ENCODE measurements at regions not wholly inside any gene's neighbourhood (a gene's known extent, or its start where the extent isn't known, plus 50 kb on each side); places are given as distances from the start of the nearest gene placed in this dataset.

DNA sequence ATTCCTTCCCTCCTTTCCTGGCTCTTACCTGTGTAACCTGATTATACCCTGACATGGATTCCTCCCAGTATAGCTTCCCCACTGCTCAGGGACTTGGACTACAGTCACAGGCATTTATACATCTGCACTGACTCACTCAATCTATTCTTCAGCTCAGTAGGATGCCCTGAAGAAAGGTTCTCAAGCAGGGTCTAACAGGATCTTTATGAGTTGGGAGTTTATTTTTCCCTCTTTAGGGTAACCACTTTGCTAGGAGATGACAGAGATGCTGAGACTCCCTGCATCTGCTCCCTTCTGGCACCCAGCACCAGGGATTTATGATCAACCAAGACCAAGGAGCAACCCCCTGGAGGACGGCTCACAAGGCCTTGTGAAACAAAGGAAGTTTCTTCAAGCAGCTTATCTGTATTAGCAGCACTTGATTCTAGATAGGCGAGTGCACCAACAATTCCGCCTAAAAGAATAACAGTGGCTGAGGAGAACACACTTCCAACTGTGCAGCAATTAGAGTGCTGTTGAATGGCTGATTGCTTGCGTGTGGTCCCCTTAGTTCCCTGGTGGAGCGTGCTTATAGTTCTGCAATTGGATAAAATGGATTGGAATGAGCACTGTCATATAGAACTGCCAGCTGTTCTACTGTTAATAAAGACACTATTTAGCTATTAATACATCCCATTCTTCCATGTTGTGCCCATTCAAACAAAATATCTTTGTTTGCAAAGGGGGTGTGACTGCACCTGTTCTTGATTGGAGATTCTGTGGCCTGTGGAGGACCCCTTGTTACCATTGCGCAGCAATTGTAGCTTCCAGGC lies 482.6 kb downstream of the ZNF608 start:
- peaks cover 6% of the 10 kb centered on the region for H3K4me1 Mint-ChIP-seq
- no peak overlapping the region for H3K4me3 Mint-ChIP-seq
- peaks cover 5% of the 10 kb centered on the region for H3K9me3 Mint-ChIP-seq
- DNase-seq (ENCODE audit: low spot score in 2 of 2, unreplicated experiment in 2 of 2), result no peak
- H3K27me3 Mint-ChIP-seq (ENCODE audit: low read depth), result no peaks in the 10 kb centered on the region
- TF ChIP-seq, protein P1, sequence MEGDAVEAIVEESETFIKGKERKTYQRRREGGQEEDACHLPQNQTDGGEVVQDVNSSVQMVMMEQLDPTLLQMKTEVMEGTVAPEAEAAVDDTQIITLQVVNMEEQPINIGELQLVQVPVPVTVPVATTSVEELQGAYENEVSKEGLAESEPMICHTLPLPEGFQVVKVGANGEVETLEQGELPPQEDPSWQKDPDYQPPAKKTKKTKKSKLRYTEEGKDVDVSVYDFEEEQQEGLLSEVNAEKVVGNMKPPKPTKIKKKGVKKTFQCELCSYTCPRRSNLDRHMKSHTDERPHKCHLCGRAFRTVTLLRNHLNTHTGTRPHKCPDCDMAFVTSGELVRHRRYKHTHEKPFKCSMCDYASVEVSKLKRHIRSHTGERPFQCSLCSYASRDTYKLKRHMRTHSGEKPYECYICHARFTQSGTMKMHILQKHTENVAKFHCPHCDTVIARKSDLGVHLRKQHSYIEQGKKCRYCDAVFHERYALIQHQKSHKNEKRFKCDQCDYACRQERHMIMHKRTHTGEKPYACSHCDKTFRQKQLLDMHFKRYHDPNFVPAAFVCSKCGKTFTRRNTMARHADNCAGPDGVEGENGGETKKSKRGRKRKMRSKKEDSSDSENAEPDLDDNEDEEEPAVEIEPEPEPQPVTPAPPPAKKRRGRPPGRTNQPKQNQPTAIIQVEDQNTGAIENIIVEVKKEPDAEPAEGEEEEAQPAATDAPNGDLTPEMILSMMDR (IDR thresholded peaks at IDR 0.05; ENCODE audit: unreplicated experiment), result no peak
- no peak overlapping the region for H3K27ac Mint-ChIP-seq
- peaks cover 3% of the 10 kb centered on the region for H3K36me3 Mint-ChIP-seq

DNA sequence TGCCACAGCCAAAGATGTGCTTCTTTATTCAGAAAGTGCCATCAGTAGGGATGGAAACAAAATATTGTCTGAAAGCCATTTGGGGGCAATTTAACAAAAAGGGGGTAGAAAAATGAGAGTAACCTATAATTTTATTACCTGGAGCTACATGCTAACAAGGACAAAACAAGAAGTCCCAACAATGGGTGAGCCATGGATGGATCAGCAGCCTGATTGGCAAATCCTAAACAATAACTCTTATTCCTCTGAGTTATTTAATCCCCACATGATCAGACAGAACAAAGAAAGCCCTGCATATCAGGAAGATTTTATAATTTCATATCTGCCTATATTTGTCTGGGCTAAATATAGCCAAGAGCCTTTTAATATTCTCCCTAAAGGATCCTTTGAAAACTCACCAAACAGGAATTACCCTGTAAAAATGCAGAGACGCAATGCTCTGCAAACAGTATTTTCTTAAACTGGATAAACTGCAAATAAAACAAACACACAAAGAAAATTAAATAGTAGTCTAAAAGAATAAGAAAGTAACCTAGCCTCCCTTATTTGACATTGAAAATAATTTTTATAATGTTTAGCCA lies 483.4 kb downstream of the ZNF608 start:
- TF ChIP-seq, protein P1 (IDR thresholded peaks at IDR 0.05; ENCODE audit: unreplicated experiment), result no peak
- no peak for DNase-seq (ENCODE audit: low spot score in 2 of 2, unreplicated experiment in 2 of 2)
- Mint-ChIP-seq H3K4me1 (peaks cover 8% of the 10 kb centered on the region), H3K27ac (no peak overlapping the region), H3K4me3 (no peak overlapping the region), H3K36me3 (peaks cover 6% of the 10 kb centered on the region), H3K9me3 (peaks cover 11% of the 10 kb centered on the region), H3K27me3 (ENCODE audit: low read depth) (no peaks in the 10 kb centered on the region)

DNA sequence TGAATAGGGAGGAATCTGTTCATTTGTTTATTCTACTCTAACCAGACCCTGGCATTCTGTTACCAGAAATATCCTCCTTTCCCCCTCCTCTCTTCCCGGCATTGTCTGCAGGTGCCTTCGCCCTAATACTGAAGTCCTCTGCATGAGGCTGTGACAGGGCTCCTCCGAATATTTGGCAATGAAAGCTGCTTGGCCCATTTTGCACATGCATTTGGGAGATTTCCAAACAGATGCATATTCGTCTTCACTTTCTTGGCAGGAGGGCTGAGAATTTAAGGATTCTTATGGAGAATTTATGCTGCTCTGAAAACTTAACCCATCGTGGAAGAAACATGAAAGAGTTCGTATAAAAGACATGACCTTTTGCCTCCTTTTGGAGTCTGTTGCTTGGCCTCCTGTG lies 484.0 kb downstream of the ZNF608 start:
- Mint-ChIP-seq H3K4me1 (peaks cover 8% of the 10 kb centered on the region), H3K27me3 (ENCODE audit: low read depth) (no peaks in the 10 kb centered on the region), H3K27ac (no peak overlapping the region), H3K9me3 (peaks cover 13% of the 10 kb centered on the region), H3K4me3 (no peak overlapping the region), H3K36me3 (peaks cover 6% of the 10 kb centered on the region)
- TF ChIP-seq, protein P1 (IDR thresholded peaks at IDR 0.05; ENCODE audit: unreplicated experiment), result no peak
- DNase-seq (ENCODE audit: low spot score in 2 of 2, unreplicated experiment in 2 of 2), result no peak

DNA sequence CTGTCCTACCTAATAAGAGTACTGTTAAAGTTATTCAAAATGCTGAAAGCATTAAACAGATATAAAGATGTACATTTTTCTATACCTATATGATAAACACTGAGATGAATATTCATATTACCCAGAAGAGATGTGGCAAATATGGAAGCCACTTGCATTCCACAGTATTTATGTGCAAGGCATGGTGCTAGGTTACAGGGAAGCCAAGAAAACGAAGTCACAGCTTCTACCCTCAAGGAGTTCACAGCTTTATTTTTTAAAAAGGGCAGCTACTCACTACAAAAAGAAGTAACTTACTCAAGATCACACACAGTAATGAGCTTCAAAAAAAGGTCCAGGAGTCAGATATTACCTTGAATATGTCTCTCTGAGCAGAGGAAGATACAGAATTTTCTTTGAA lies 484.6 kb downstream of the ZNF608 start:
- TF ChIP-seq, protein P1 (IDR thresholded peaks at IDR 0.05; ENCODE audit: unreplicated experiment), result no peak
- Mint-ChIP-seq H3K9me3 (peaks cover 14% of the 10 kb centered on the region), H3K4me3 (no peak overlapping the region), H3K27me3 (ENCODE audit: low read depth) (no peaks in the 10 kb centered on the region), H3K4me1 (peaks cover 8% of the 10 kb centered on the region), H3K27ac (no peak overlapping the region), H3K36me3 (peaks cover 6% of the 10 kb centered on the region)
- DNase-seq (ENCODE audit: low spot score in 2 of 2, unreplicated experiment in 2 of 2), result no peak

DNA sequence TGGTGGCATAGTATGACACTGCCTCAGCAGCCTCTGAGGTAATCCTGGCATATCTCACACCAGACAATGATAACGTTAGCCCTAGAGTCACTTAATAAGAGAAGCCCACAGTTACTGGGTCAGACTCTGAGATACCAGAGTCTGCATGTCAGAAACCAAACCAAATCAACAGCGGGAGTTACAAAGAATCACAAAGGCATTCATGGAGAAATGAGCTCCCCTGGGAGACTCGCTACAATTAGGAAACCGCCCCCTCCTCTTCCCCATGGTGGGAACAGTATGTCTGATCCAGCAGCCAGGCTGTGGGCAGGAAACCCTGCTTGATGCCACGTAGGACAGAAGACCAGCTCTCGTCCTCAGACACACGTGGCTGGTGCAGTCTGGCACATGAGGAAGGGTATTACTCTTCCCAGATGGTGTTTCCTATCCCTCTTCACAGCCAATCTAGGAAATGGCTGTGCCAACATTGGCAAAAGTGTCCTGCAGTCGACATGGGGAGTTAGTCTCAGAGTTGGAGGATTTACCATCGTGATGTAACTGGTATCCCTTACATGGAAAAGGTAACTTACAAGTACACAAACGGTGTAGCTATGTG lies 485.4 kb downstream of the ZNF608 start:
- no peak for DNase-seq (ENCODE audit: low spot score in 2 of 2, unreplicated experiment in 2 of 2)
- no peak overlapping the region for H3K4me3 Mint-ChIP-seq
- H3K9me3 Mint-ChIP-seq, result peaks cover 22% of the 10 kb centered on the region
- peaks cover 8% of the 10 kb centered on the region for H3K4me1 Mint-ChIP-seq
- no peaks in the 10 kb centered on the region for H3K27me3 Mint-ChIP-seq (ENCODE audit: low read depth)
- peaks cover 15% of the 10 kb centered on the region for H3K36me3 Mint-ChIP-seq
- TF ChIP-seq, protein P1 (IDR thresholded peaks at IDR 0.05; ENCODE audit: unreplicated experiment), result no peak
- H3K27ac Mint-ChIP-seq, result no peak overlapping the region
